ENCODE measurements at regions not wholly inside any gene's neighbourhood (a gene's known extent, or its start where the extent isn't known, plus 50 kb on each side); places are given as distances from the start of the nearest gene placed in this dataset.

DNA sequence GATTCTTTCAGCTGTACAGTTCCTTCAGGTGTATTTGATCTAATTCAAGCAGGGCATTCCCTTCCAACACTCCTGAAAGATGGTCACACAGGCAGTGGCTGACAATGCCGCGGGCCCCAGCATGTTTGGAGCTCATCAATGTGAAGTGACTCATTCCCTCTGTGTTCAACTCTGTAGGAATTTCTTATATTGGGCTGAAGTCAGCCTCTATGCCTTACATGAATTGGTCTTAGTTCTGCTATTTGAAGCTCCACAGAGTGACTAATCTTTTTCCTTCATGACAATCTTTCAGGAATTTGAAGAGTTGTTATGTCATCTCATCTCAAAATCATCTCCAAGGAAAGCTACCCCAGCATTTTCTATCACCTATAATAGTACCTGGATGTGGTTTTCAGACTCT, 142.5 kb upstream of the C2CD4B start:
- TF ChIP-seq, protein P1, sequence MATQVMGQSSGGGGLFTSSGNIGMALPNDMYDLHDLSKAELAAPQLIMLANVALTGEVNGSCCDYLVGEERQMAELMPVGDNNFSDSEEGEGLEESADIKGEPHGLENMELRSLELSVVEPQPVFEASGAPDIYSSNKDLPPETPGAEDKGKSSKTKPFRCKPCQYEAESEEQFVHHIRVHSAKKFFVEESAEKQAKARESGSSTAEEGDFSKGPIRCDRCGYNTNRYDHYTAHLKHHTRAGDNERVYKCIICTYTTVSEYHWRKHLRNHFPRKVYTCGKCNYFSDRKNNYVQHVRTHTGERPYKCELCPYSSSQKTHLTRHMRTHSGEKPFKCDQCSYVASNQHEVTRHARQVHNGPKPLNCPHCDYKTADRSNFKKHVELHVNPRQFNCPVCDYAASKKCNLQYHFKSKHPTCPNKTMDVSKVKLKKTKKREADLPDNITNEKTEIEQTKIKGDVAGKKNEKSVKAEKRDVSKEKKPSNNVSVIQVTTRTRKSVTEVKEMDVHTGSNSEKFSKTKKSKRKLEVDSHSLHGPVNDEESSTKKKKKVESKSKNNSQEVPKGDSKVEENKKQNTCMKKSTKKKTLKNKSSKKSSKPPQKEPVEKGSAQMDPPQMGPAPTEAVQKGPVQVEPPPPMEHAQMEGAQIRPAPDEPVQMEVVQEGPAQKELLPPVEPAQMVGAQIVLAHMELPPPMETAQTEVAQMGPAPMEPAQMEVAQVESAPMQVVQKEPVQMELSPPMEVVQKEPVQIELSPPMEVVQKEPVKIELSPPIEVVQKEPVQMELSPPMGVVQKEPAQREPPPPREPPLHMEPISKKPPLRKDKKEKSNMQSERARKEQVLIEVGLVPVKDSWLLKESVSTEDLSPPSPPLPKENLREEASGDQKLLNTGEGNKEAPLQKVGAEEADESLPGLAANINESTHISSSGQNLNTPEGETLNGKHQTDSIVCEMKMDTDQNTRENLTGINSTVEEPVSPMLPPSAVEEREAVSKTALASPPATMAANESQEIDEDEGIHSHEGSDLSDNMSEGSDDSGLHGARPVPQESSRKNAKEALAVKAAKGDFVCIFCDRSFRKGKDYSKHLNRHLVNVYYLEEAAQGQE (IDR thresholded peaks at IDR 0.05), result no peak
- TF ChIP-seq FOXA1 (IDR thresholded peaks at IDR 0.05), result no peak
- no peak for TF ChIP-seq SP1 (IDR thresholded peaks at IDR 0.05)
- no peak for TF ChIP-seq MAX (IDR thresholded peaks at IDR 0.05)
- no peak for TF ChIP-seq RXRA (IDR thresholded peaks at IDR 0.05)
- no peak for TF ChIP-seq ZBTB33 (IDR thresholded peaks at IDR 0.05)
- no peak for TF ChIP-seq EGR1 (IDR thresholded peaks at IDR 0.05; ENCODE audit: low read depth in 2 of 2)
- no peak for TF ChIP-seq FOXA2 (IDR thresholded peaks at IDR 0.05)
- TF ChIP-seq YY1 (IDR thresholded peaks at IDR 0.05), result no peak
- TF ChIP-seq TAF1 (conservative IDR thresholded peaks at IDR 0.05), result no peak
- no peak for TF ChIP-seq JUND (IDR thresholded peaks at IDR 0.05)
- Histone ChIP-seq H3K27me3 (ENCODE audit: control insufficient read depth in 4 of 4, insufficient read depth in 4 of 4, low read length in 3 of 4) (no peaks in the 10 kb centered on the region), H3K9me3 (ENCODE audit: control insufficient read depth in 4 of 4, low read length in 3 of 4) (no peaks in the 10 kb centered on the region), H3K9ac (ENCODE audit: low read depth in 1 of 2, low read length in 2 of 2) (no peak overlapping the region), H3K4me1 (ENCODE audit: control insufficient read depth in 4 of 4, insufficient read depth in 4 of 4, low read length in 3 of 4) (peaks cover 0 to 12% (median 7%) of the 10 kb centered on the region in 4 donors), H3K27ac (ENCODE audit: low read depth in 1 of 2, low read length in 2 of 2) (no peak overlapping the region), H3K36me3 (ENCODE audit: control insufficient read depth in 4 of 4, insufficient read depth in 3 of 4, low read depth in 1 of 4, low read length in 3 of 4) (no peaks in the 10 kb centered on the region), H3K4me3 (ENCODE audit: low read depth in 1 of 3, low read length in 3 of 3) (no peak overlapping the region)
- no peak for DNase-seq (ENCODE audit: low spot score)
- 94% methylated on average over 2 of the region's 2 CpGs for WGBS

GRCh38 chr15:62316413-62317060, 151.5 kb upstream of the C2CD4B start:
- Histone ChIP-seq H3K9me3 (ENCODE audit: control insufficient read depth in 4 of 4, low read length in 3 of 4) (peaks cover 0 to 4% (median 1%) of the 10 kb centered on the region in 4 donors), H3K9ac (ENCODE audit: low read depth in 1 of 2, low read length in 2 of 2) (no peak overlapping the region), H3K4me3 (ENCODE audit: low read depth in 1 of 3, low read length in 3 of 3) (no peak overlapping the region), H3K27ac (ENCODE audit: low read depth in 1 of 2, low read length in 2 of 2) (no peak overlapping the region), H3K36me3 (ENCODE audit: control insufficient read depth in 4 of 4, insufficient read depth in 3 of 4, low read depth in 1 of 4, low read length in 3 of 4) (no peaks in the 10 kb centered on the region), H3K4me1 (ENCODE audit: control insufficient read depth in 4 of 4, insufficient read depth in 4 of 4, low read length in 3 of 4) (no peaks in the 10 kb centered on the region), H3K27me3 (ENCODE audit: control insufficient read depth in 4 of 4, insufficient read depth in 4 of 4, low read length in 3 of 4) (no peaks in the 10 kb centered on the region)
- no peak for TF ChIP-seq FOXA1 (IDR thresholded peaks at IDR 0.05)
- TF ChIP-seq CTCF (IDR thresholded peaks at IDR 0.05; ENCODE audit: low read depth, low read length, missing input control), result no peak
- no peak for TF ChIP-seq JUND (IDR thresholded peaks at IDR 0.05)
- WGBS, result 75% methylated on average over 2 of the region's 2 CpGs
- DNase-seq (ENCODE audit: low spot score), result no peak

Data from liver (tissue), 8 donors.